GM12892 (cell line): ENCODE measurements at regions not wholly inside any gene's neighbourhood (a gene's known extent, or its start where the extent isn't known, plus 50 kb on each side); places are given as distances from the start of the nearest gene placed in this dataset.

Experiments
- DNase-seq: peaks from one replicate; pipeline ENCODE4 v3.0.0; 2011; ENCODE audit not compliant: insufficient read length
- FAIRE-seq: peaks from 2 replicates; lab custom pipeline; 2011; peaks lifted over from hg19 to GRCh38; lab: Jason Lieb, UNC
- POLR2A ChIP-seq: IDR thresholded peaks from 2 replicates; pipeline ENCODE4 v1.6.1; 2011; ENCODE audit warnings: low read depth, low read length, control low read depth
- POLR2AphosphoS5 ChIP-seq: IDR thresholded peaks from 2 replicates; pipeline ENCODE4 v1.6.1; 2011; ENCODE audit warnings: low read depth, low read length, control low read depth
- TAF1 ChIP-seq: IDR thresholded peaks from 2 replicates; pipeline ENCODE4 v1.6.1; 2011; ENCODE audit warnings: low read depth, mild to moderate bottlenecking, control low read depth, low read length, borderline replicate concordance

- FAIRE-seq = no peak
- no peak for DNase-seq
- TF ChIP-seq POLR2A (no peak), TAF1 (no peak), POLR2AphosphoS5 (no peak)
Observed at GRCh38 chr12:124627956-124628355, 60.5 kb upstream of the NCOR2 start.

- no peak for TF ChIP-seq POLR2AphosphoS5
- no peak for TF ChIP-seq TAF1
- no peak for TF ChIP-seq POLR2A
- FAIRE-seq (no peak), DNase-seq (no peak)
Observed at GRCh38 chr12:124626971-124627411, 59.6 kb upstream of the NCOR2 start.

- no peak for FAIRE-seq
- TF ChIP-seq POLR2A (no peak), TAF1 (no peak), POLR2AphosphoS5 (no peak)
- no peak for DNase-seq
Observed at GRCh38 chr12:124625867-124626675, 58.7 kb upstream of the NCOR2 start.

- FAIRE-seq (no peak), DNase-seq (no peak)
- TF ChIP-seq POLR2A (no peak), TAF1 (no peak), POLR2AphosphoS5 (no peak)
Observed at GRCh38 chr12:124624823-124625222, 57.4 kb upstream of the NCOR2 start.

- FAIRE-seq = no peak
- DNase-seq = no peak
- no peak for TF ChIP-seq POLR2A
- no peak for TF ChIP-seq TAF1
- no peak for TF ChIP-seq POLR2AphosphoS5
Observed at GRCh38 chr12:124623344-124624035, 56.1 kb upstream of the NCOR2 start.

GRCh38 chr12:124622764-124623163, 55.4 kb upstream of the NCOR2 start:
- TF ChIP-seq TAF1 = no peak
- TF ChIP-seq POLR2AphosphoS5 = no peak
- no peak for TF ChIP-seq POLR2A
- no peak for DNase-seq
- FAIRE-seq = no peak

- TF ChIP-seq POLR2AphosphoS5 (no peak), TAF1 (no peak), POLR2A (no peak)
- FAIRE-seq (no peak), DNase-seq (no peak)
Observed at GRCh38 chr12:124622331-124622730, 54.9 kb upstream of the NCOR2 start.

GRCh38 chr12:124621296-124621660, 53.9 kb upstream of the NCOR2 start:
- DNase-seq (no peak), FAIRE-seq (no peak)
- TF ChIP-seq POLR2A (no peak), TAF1 (no peak), POLR2AphosphoS5 (no peak)

- DNase-seq (no peak), FAIRE-seq (no peak)
- TF ChIP-seq POLR2A (no peak), POLR2AphosphoS5 (no peak), TAF1 (no peak)
Observed at GRCh38 chr12:124620606-124621295, 53.3 kb upstream of the NCOR2 start.

- DNase-seq (no peak), FAIRE-seq (no peak)
- no peak for TF ChIP-seq POLR2AphosphoS5
- TF ChIP-seq TAF1 = no peak
- no peak for TF ChIP-seq POLR2A
Observed at GRCh38 chr12:124618291-124618902, 51.0 kb upstream of the NCOR2 start.

- DNase-seq = no peak
- no peak for FAIRE-seq
- TF ChIP-seq TAF1 (no peak), POLR2AphosphoS5 (no peak), POLR2A (no peak)
Observed at GRCh38 chr12:124617615-124618014, 50.2 kb upstream of the NCOR2 start.
